OCI-LY3 (cell line): ENCODE measurements at regions not wholly inside any gene's neighbourhood (a gene's known extent, or its start where the extent isn't known, plus 50 kb on each side); places are given as distances from the start of the nearest gene placed in this dataset.

Experiments
- H2AFZ ChIP-seq: fragments of 200-600, 300-600 bp; shearing (Covaris generic); 2 replicates; pipeline ENCODE4 v1.6.0; 2014; ENCODE audit warnings: antibody characterized with exemption, low read depth, low read length
- H3K27ac ChIP-seq: fragments of 200-600, 300-600 bp; sonication (generic); 2 replicates; pipeline ENCODE4 v1.5.1; 2014; ENCODE audit warnings: mild to moderate bottlenecking, low read length, moderate library complexity, mixed read lengths
- H3K27me3 ChIP-seq: fragments of 200-600, 300-600 bp; sonication (generic); 2 replicates; pipeline ENCODE4 v1.6.1; 2014; ENCODE audit warnings: low read depth, low read length, mixed read lengths
- H3K36me3 ChIP-seq: fragments of 200-600, 300-600 bp; sonication (generic); replicated peaks from 2 replicates; pipeline ENCODE3; 2014; ENCODE audit warnings: low read depth, low read length, mixed read lengths
- H3K4me1 ChIP-seq: fragments of 300-600, 200-600 bp; sonication (generic); 2 replicates; pipeline ENCODE4 v1.6.1; 2014; ENCODE audit warnings: low read length, mixed read lengths
- H3K4me2 ChIP-seq: fragments of 200-600, 300-600 bp; sonication (generic); 2 replicates; pipeline ENCODE4 v1.6.1; 2014; ENCODE audit warnings: low read length, mixed read lengths
- H3K4me3 ChIP-seq: fragments of 300-600, 200-600 bp; sonication (generic); 2 replicates; pipeline ENCODE4 v1.5.1; 2014; ENCODE audit warnings: antibody characterized with exemption, mild to moderate bottlenecking, low read length, moderate library complexity
- H3K79me2 ChIP-seq: fragments of 300-600, 200-600 bp; shearing (Covaris generic); 2 replicates; pipeline ENCODE4 v1.6.1; 2014; ENCODE audit warnings: mild to moderate bottlenecking, low read length, mixed read lengths
- H3K9ac ChIP-seq: fragments of 300-600, 200-600 bp; shearing (Covaris generic); 2 replicates; pipeline ENCODE4 v1.6.0; 2014; ENCODE audit warnings: mild to moderate bottlenecking, low read length, moderate library complexity
- H3K9me3 ChIP-seq: fragments of 200-600, 300-600 bp; shearing (Covaris generic); 2 replicates; pipeline ENCODE4 v1.6.1; 2014; ENCODE audit warnings: low read length, mixed read lengths; ENCODE audit not compliant: insufficient read depth
- H4K20me1 ChIP-seq: fragments of 200-600, 300-600 bp; sonication (generic); 2 replicates; pipeline ENCODE4 v1.6.1; 2016; ENCODE audit warnings: low read length, mixed read lengths; ENCODE audit not compliant: insufficient read depth
- CTCF ChIP-seq: fragments of 200-600, 300-600 bp; sonication (generic); IDR thresholded peaks from 2 replicates; pipeline ENCODE4 v1.5.1; 2014; ENCODE audit warnings: antibody characterized with exemption, low read length, low read depth
- EZH2phosphoT487 ChIP-seq: fragments of 200-600 bp; shearing (Covaris generic); IDR thresholded peaks from 2 replicates; pipeline ENCODE4 v1.6.1; 2018; ENCODE audit warnings: antibody characterized with exemption, mixed run types, low read depth

- no peaks in the 10 kb centered on the region for H3K79me2 ChIP-seq
- H2AFZ ChIP-seq = no peak overlapping the region
- no peaks in the 10 kb centered on the region for H4K20me1 ChIP-seq
- no peaks in the 10 kb centered on the region for H3K27me3 ChIP-seq
- H3K4me3 ChIP-seq = no peak overlapping the region
- no peak overlapping the region for H3K4me2 ChIP-seq
- TF ChIP-seq EZH2phosphoT487 = no peak
- TF ChIP-seq CTCF = no peak
- peaks cover 4% of the 10 kb centered on the region; the same call in 1 of the 2 replicates for H3K9me3 ChIP-seq
- no peak overlapping the region for H3K27ac ChIP-seq
- no peak overlapping the region for H3K9ac ChIP-seq
- no peaks in the 10 kb centered on the region for H3K36me3 ChIP-seq
- H3K4me1 ChIP-seq = no peaks in the 10 kb centered on the region
These were observed 212.0 kb downstream of the PCDH17 start for GRCh38 chr13:57843521-57843920.

- H3K9me3 ChIP-seq = peaks cover 4% of the 10 kb centered on the region; the same call in 1 of the 2 replicates
- TF ChIP-seq EZH2phosphoT487 (no peak), CTCF (no peak)
- no peaks in the 10 kb centered on the region for H4K20me1 ChIP-seq
- H3K9ac ChIP-seq = no peak overlapping the region
- no peak overlapping the region for H2AFZ ChIP-seq
- no peak overlapping the region for H3K4me2 ChIP-seq
- H3K4me3 ChIP-seq = no peak overlapping the region
- no peak overlapping the region for H3K27ac ChIP-seq
- H3K27me3 ChIP-seq = no peaks in the 10 kb centered on the region
- no peaks in the 10 kb centered on the region for H3K79me2 ChIP-seq
- H3K4me1 ChIP-seq = no peaks in the 10 kb centered on the region
- no peaks in the 10 kb centered on the region for H3K36me3 ChIP-seq
These were observed 215.1 kb downstream of the PCDH17 start for GRCh38 chr13:57846600-57847173.

- no peaks in the 10 kb centered on the region for H3K36me3 ChIP-seq
- H3K79me2 ChIP-seq = no peaks in the 10 kb centered on the region
- H3K9ac ChIP-seq = no peak overlapping the region
- TF ChIP-seq CTCF (peak; percentile 23; the same call in 1 of the 2 replicates), EZH2phosphoT487 (no peak)
- no peaks in the 10 kb centered on the region for H3K27me3 ChIP-seq
- H4K20me1 ChIP-seq = no peaks in the 10 kb centered on the region
- no peak overlapping the region for H3K27ac ChIP-seq
- H3K4me2 ChIP-seq = no peak overlapping the region
- peaks cover 5% of the 10 kb centered on the region; the same call in 1 of the 2 replicates for H3K4me1 ChIP-seq
- no peak overlapping the region for H3K4me3 ChIP-seq
- 0 out of 2 replicates have a peak overlapping the region, but pooled peaks have one; percentile 22 for H2AFZ ChIP-seq
- no peaks in the 10 kb centered on the region for H3K9me3 ChIP-seq
These were observed 226.4 kb downstream of the PCDH17 start for GRCh38 chr13:57857945-57858344.

- no peaks in the 10 kb centered on the region for H4K20me1 ChIP-seq
- peaks cover 5% of the 10 kb centered on the region; the same call in 1 of the 2 replicates for H3K4me1 ChIP-seq
- 0 out of 2 replicates have a peak overlapping the region, but pooled peaks have one; percentile 22 for H2AFZ ChIP-seq
- no peak overlapping the region for H3K9ac ChIP-seq
- no peak overlapping the region for H3K4me2 ChIP-seq
- H3K79me2 ChIP-seq = no peaks in the 10 kb centered on the region
- TF ChIP-seq CTCF (no peak), EZH2phosphoT487 (no peak)
- no peak overlapping the region for H3K4me3 ChIP-seq
- no peaks in the 10 kb centered on the region for H3K9me3 ChIP-seq
- H3K36me3 ChIP-seq = no peaks in the 10 kb centered on the region
- H3K27ac ChIP-seq = no peak overlapping the region
- no peaks in the 10 kb centered on the region for H3K27me3 ChIP-seq
These were observed 226.8 kb downstream of the PCDH17 start for GRCh38 chr13:57858376-57858775.
